ENCODE measurements at regions not wholly inside any gene's neighbourhood (a gene's known extent, or its start where the extent isn't known, plus 50 kb on each side); places are given as distances from the start of the nearest gene placed in this dataset.

GRCh38 chr16:32116080-32116479 is 137.0 kb upstream of the TP53TG3D start:
- no peak for TF ChIP-seq CTCF (IDR thresholded peaks at IDR 0.05)
- TF ChIP-seq ZFX (IDR thresholded peaks at IDR 0.05; ENCODE audit: borderline replicate concordance), result no peak

Measured in 22Rv1 (cell line).